ENCODE measurements at regions not wholly inside any gene's neighbourhood (a gene's known extent, or its start where the extent isn't known, plus 50 kb on each side); places are given as distances from the start of the nearest gene placed in this dataset.
"Not testable (repeated sequence)": the region's sequence is repeated elsewhere in the genome, so short reads cannot be mapped to it uniquely, and the experiment has no call there.

DNA sequence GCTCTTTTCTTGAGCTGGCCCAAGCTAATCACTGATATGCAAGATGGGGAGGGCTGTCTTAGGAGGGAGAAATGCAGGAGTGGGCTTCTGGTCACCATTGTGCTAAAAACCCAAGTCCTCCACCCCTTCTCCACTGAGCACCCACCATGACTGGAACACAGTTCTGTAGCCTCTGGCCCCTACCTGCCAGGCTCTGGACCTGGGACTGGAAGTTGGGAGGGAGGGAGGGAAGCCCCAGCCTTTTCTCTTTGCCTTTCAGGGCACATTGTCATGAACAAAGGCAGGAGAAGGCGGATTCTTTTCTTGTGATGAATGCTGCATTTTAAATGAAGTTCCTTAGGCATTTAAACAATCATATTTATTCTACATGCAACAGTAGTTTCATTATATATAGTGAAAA is 559.1 kb upstream of the TRPC7 start:
- no peak for DNase-seq

DNA sequence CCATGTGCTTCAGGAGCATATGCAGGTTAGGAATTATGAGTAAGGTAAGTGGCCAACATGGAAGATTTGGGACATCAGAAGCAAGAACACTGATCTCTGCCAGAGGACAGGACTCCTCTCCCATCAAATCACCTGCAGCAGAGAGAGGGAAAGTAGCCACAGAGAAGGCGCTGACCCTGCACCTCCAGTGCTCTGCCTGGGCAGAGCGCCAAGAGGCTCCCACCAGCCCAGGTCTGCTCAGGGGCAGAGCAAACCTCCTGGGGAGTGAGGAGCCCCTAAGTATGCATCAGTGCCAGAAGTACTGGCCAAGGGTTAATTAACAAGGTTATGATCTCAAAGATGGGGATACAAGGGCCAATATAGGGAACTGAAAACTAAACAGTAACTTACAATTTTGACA is 545.3 kb upstream of the TRPC7 start:
- DNase-seq: no peak

DNA sequence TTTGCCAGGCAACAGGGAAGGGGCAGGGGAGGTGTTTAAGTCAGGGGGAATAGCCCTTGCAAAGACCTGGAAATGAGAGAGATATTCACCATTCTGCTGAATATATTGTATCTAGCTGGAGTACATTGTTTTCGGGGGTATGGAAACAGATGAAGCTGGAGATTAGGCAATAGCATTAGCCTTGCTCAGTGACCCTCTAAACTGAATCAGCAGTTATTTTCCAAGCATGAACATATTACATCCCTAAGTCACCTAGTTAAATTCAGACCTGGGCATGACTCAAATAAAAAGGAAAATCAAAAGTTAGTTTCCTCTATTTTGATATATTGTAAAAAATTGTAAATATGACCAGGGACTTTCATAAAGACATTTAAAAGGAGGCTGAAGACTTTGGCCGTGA is 544.6 kb upstream of the TRPC7 start:
- no peak for DNase-seq

DNA sequence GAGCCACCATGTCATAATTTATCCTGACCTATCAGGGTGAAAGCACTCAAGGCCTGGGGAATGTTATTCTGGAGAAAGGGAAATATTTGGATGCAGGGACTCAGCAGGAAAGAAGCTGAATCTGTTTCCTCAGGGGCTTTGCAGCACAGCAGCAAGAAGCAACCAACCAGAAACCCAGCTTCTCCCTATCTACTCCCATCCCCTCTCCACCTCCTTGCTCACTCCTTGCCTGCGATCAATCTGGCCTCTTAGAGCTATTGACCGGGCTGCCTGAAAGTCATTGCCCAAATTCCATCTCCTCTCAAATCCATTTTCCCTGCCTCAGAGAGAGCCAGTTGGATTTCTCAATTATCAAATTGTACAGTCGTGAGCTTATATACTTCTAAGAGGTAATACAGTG is 542.0 kb upstream of the TRPC7 start:
- DNase-seq: no peak

DNA sequence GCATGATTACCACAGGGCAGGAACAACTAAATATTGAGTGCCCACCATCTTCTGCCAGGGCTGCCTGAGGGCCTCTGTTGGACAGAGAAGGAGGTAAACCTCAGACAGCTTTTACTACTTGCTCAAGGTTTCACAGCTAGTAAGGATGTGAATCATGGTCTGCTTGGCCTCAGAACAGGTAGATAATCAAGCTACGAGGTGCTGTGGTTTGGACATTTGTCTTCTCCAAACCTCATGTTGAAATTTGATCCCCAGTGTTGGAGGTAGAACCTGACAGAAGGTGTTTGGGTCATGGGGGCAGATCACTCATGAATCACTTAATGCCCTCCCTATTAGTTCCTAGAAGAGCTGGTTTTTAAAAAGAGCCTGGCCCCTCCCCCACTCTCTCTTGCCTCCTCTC is 541.2 kb upstream of the TRPC7 start:
- DNase-seq: no peak

DNA sequence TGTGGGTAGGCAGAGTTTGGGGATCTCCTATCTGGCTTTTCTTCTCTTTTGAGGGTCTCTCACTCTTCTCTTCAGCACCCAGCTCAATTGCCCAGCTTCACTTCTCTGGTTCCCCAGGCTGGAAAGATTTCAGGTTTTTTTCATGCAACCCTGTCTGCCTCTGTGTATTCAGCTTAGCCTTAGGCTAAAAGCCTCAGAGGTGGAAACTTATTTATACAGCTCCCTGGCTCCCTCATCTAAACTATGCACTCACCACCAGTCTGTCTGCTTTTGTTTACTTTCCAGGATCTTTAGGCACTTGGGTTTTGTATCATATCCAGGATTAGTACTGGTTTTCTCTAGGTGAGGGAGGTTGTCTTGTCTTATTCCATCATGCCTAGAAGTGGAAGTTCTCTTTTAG is 540.2 kb upstream of the TRPC7 start:
- DNase-seq: no peak

DNA sequence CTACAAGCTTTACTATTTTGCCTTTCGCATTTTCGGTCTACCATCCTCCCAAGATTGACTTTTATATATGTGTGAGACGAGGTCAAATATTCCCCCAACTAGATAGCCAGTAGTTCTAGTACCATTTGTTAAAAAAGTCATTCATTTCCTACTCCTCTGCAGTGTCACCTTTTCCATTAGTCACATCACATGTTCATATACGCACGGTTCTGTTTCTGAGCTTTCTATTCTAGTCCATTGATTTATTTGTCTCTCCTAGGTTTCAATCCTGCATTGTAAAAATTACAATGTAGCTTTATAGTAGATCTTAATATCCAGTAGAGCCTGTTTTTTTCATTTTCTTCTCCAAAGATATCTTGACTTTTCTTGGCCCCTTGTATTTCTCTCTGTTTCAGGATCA is 528.7 kb upstream of the TRPC7 start:
- DNase-seq: no peak

DNA sequence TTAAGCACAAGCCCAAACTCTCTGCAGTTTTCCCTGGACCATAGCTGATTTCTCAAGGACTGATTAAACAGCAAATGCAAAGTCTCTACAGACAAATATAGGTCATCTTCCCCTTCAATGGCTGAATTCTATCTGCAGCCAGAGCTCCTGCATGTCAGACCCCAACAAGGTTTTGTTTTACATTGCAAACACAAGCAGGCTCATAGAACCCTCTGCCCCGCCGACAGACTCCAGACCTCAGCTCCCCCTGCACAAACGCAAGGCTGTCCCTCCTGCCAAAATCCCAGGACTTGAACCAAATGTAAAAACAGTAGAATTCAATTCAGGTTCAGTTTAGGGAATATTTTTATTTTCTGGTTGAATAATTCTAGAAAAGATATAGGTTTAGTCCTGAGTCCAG is 526.7 kb upstream of the TRPC7 start:
- no peak for DNase-seq

DNA sequence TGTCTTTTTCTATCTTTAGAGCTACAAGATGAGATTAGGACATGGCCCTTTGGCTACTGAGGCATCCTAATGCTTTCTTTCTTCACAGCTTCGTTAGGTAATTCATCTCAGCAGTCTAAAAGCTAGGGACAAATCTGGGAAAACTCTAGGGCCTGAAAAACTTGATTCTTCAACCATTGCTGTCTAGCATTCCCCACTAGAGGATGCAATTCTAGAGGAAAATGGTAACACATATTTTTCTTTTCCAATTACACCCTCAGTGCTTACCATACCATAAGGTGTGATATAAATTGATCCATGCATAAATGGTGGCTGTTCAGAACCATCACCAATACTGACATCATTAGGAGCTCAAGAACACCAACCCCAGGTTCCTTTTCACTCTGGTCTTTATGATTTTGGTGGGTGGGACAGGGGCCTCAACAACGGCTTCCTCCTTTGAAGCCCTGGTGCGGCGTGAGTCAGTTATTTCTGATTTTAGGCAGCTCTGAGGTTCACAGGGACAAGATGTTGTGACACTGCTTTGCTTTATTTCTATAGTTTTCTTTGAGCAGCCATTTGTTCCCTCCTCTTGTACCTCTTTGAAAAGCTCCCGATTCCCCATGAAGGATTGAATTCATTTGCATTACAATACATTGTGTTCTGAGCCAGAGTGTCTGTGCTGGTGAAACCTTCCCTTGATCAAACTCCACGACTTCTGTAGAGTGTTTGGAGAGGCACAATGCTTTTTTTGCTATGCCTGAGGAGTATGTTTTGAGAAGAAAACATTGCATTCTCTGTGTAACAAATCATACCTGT is 526.0 kb upstream of the TRPC7 start:
- DNase-seq: no peak

DNA sequence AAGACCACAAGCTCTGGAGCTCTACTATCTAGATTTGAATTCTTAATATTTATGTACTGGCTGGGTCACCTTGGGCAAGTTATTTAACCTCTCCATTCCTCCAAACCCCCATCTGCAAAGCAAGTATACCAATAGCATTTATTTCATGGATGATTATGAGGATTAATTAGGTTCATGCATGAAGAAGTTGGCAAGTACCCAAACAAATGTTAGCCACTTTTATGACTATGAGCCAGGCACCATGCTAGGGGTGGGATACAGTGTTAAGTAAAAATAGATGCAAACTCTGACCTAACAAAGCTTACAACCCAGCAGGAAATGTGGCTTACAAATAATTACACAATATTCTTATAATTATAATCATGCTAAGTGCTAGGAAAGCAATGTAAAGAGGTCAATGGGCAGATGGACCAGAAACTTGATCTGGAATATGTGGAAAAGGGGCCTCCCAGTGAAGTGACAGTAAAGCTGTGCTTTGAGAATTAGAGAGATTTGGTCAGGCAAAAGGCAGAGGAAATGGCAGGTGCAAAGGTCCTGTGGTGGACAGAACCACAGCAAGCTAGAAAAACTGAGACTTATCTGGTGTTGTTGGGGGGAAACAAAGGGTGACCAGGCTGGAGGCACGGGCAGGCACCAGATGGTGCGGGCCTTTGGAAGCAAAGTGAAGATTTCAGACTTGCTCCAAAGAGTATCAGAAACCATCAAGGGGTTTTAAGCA is 525.2 kb upstream of the TRPC7 start:
- DNase-seq: peak; percentile 62

DNA sequence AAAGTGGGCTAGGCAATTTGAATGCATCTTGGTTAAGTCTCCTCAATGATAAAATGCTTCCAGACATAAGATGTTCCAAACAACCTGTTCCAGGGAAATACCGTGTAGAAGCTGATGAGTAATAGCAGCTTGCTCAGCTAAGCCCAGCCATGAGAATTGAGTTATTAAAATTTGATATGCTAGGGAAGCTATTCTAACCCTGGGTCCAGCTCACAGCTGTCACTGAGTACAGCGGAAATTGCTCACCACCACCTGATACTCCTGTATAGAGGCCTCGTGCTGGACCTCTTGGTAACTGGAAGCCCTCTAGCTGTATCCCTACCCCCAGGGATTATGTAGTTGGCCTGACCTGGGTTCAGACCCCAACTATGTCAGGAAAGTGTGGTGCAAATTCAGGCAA is 521.3 kb upstream of the TRPC7 start:
- DNase-seq: no peak

DNA sequence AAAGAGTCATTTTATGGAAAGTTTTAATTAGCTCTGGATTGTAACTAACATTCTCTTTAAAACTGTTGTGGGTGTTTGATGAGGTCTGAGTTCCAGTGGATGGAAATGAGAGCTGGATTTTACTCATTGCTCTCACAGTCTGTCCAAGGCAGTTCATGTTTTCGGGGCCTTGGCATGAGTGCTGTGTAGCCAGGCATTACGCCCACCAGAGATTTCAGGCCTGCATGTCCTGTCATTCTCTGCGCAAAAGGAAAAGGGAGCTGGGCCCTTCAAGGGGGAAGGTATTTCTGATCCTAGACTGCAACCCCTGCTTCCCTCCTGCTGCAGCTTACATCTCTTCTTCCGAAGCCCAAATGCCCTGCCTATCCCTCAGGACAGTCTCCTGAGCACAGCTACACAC is 499.6 kb upstream of the TRPC7 start:
- no peak for DNase-seq

DNA sequence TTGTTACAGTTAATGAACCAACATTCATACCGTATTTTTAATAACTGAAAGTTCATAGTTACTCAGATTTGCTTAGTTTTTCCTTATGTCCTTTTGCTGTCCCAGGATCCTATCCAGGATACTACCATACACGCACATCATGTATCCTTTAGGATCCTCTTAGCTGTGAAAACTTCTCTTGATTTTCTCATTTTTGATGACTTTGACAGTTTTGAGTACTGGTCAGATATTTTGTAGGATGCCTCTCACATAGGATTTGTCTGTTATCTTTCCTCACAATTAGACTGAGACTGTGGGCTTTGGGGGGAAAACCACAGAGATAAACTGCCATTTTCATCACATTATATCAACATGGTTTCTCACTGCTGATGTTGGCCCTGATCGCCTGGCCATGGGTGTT is 491.3 kb upstream of the TRPC7 start:
- no peak for DNase-seq

DNA sequence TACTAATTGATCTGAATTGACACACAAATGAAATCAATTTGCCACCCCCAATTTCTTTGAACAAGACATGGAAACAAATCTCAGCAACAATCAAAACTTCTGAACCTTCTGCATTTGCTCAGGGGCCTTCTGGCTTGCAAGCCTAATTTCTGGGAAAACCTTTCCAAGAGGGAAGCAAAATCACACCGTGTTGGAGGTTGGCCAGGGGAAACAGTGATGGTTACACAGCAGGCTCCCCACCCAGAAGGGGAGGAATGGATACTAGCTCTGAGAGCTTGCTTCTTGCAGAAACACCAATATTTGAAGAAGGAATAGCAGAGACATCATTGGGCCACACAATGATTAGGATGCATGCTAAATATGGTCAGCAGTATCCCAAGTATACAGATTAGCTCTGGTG is 488.6 kb upstream of the TRPC7 start:
- no peak for DNase-seq

DNA sequence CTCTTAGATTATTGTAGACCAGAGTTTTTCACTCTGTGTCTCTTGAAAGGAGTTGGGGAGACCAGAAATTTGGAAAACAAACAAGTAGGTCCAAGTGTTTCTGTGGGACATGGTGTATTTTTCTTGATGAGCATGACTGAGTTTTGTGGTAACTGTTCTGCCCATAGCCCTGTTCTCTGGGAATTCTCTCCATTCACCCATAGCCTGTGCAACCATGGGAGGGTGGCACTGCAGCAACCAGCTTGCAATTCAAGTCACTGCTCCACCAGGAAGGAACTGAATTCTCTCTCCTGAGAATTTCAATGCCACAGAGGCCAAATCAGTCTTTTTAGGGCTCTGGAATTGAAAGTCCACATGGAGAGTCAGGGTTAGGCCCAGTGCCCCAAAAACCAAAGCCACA is 475.3 kb upstream of the TRPC7 start:
- no peak for DNase-seq

DNA sequence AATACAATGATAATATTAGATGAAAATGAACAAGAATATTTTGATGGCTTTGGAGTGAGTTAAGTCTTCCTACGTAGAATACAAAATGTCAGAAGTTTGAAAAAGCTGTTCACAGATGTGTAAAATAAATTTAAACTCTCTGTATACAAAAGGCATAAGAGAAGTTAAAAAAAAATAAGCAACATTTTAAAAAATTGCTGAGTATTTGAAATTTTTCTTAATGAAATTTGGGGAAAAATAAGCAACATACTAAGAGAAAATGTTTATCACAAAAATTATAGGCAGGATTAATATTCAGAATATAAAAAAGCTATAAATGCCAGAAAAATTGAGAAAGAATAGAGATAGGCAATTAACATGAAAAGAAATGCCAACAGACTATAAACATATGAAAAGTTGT is 470.7 kb upstream of the TRPC7 start:
- DNase-seq: no peak

DNA sequence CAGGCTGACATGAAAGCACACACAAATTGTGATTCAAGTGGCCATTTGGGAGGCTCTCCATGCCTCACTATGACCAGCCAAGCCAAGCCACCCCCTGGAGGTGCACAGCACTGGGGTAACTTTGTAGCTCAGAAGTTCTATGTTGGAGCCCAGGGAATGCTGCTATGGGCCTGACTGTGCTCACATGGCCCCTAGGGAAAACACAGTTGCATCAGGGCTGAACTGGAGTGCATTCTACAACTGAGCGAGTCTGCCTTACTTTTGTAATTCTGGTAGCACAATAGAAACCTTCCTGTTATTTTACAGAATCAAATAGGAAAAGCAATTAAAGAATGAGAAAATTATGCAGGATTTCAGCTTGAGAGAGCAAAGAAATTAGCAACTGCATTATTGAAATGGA is 455.5 kb upstream of the TRPC7 start:
- DNase-seq: no peak

DNA sequence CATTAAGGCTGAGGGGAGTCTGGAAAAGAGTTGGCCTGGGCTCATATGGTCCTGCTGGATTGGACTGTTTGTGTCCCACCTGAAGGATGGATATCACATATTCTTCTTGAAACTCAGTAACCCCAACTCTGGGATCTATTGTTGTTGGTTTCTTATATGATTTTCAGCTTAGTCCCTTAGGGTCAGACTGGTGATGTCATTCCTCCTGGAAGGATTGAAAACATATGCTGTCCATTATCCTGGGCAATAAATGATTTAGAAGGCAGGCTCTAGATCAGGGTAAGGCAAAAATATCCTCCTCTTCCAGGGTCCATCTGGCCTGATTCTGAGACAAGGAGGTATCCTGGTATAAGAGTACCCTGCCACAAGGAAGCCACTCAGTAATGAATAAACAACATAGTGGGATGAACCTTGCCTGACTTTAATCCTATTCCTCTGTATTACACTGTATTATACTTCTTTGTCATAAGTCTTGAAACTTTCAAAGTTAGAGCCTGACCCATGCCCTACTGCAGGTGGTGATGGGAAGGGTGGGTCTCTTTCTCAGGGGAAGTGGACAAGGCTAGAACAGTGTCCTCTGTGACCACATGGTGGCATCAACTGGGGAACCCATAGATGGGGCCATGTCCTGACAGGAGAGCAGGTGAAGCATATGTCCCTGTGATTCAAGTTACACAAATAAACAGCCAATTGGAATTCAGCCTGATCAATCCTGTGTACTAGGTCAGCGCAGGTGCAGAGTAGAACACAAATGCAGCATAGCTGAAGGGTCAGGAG is 454.4 kb upstream of the TRPC7 start:
- no peak for DNase-seq

DNA sequence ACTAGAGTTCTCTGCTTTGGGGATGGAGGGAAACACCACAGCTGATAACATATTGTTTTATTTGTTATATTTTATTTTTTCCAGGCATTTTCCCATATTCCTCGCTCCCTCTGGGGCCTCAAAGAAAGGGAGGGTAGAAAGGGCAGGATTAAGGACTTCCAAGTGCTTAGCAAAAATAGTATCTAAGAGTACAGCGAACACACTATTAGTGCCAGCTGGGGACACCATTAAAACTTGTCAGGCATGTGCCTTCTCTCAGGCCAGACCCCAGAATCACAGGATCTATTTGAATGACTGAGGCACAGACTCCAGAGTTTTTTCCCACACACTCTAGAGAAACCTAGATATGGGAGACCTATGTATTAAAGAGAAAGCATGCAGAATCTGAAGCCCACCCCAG is 451.0 kb upstream of the TRPC7 start:
- DNase-seq: no peak

DNA sequence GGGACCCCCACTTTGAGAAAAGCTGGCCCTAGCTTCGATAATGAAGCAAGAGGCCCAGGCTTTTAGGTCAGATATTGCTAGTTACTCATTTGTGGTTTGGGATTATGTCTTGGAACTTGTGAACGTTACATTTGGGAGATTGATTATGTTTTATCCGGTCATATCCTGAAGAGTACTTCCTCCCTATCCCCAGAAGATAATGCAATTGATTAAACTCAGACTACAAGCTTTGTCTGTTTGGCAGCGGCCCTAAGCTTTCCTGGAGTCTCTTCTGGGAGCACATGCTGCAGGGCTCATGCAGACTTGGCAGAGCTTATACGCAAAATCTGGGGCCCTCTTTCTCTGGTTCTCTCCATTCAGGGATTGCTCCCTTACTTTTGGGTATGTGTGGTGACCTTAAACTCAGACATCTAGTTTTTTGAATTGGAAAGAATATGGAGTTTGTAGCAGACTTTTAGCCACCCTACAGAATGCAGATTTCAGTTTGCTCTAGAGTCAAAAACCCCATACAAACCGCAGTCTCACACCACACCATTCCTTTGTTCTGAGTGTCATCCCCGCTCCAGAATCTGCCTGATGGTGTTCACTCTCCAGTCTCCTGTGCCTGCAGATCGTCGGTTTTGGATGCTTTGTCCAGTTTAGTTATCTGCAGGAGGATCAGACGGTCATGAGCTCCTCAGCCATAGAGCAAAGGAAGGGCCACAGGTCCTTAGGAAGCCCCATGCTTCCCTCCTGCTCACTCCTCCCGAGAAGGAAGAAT is 449.5 kb upstream of the TRPC7 start:
- DNase-seq: no peak

DNA sequence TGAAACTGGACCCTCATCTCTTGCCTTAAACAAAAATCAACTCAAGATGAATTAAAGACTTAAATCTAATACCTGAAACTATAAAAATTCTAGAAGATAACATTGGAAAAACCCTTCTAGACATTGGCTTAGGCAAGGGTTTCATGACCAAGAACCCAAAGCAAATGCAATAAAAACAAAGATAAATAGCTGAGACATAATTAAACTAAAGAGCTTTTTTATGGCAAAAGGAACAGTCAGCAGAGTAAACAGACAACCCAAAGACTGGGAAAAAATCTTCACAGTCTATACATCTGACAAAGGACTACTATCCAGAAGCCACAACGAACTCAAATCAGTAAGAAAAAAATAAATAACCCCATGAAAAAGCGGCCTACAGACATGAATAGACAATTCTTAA is 446.9 kb upstream of the TRPC7 start:
- not testable (repeated sequence) for DNase-seq

DNA sequence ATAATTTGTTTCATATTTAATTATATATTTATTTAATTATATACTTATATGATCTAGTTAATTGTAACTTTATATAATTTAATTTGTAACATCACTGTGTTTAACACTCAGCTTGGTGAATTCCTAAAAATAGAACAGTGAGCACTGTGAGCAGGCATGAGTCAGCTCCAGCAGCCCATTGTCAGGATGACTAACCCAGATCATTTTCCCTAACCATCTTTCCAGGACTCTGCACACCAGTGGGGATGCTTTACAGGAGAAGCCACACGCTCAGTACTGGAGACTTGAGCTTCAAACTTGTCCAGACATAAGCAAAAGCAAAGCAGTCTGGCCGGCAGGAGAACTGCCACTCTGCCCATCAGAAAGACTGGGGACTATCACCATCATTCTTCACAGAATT is 446.2 kb upstream of the TRPC7 start:
- no peak for DNase-seq

DNA sequence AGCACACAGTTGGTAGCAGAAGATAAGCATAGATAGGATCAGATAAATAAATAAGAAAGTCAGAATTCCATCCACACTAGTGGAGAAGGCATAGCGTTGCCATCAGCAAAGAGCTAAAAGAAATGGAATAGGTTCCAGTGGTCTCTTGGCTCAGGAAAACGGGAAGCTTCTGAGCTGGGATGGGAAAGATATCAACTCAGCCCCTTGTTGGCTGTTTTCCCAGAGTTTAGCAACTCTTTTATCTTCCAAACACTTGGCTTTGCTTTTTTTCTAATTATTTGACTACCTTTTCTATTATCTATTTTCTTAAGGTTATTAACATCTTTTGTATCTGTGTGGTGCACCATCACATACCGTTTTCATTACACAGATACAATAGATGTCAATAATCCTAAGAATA is 445.7 kb upstream of the TRPC7 start:
- no peak for DNase-seq

All from NCI-H2171 treated with DMSO at 0.1 percent for 48 hours (cell line).